Keratinocyte (primary cell): ENCODE measurements at regions not wholly inside any gene's neighbourhood (a gene's known extent, or its start where the extent isn't known, plus 50 kb on each side); places are given as distances from the start of the nearest gene placed in this dataset.

ENCODE experiments used
- DNase-seq: peaks from one replicate; pipeline ENCODE4 v3.0.0-alpha.2; 2011; ENCODE audit warnings: low read depth, missing footprints, low spot score
- FAIRE-seq: peaks from 2 replicates; lab custom pipeline; 2011; peaks lifted over from hg19 to GRCh38; lab: Jason Lieb, UNC
- H2AFZ ChIP-seq: 2 replicates; pipeline ENCODE4 v1.6.0; 2012; ENCODE audit warnings: low read length, control low read depth, inconsistent platforms; ENCODE audit not compliant: control insufficient read depth
- H3K27ac ChIP-seq: 2 replicates; pipeline ENCODE4 v1.5.1; 2011; ENCODE audit warnings: low read length; ENCODE audit not compliant: control insufficient read depth, insufficient read depth
- H3K27me3 ChIP-seq: 3 replicates; pipeline ENCODE4 v1.6.0; 2011; ENCODE audit warnings: low read length; ENCODE audit not compliant: control insufficient read depth, insufficient read depth; ENCODE audit errors: extremely low read depth
- H3K36me3 ChIP-seq, 2 experiments: 2 replicates in 1 of 2; 3 replicates in 1 of 2; pipeline ENCODE4 v1.5.1; 2011; ENCODE audit warnings: low read length in 2 of 2, mild to moderate bottlenecking in 1 of 2; ENCODE audit not compliant: control insufficient read depth in 2 of 2, insufficient read depth in 2 of 2; ENCODE audit errors: extremely low read depth in 1 of 2
- H3K4me1 ChIP-seq: 3 replicates; pipeline ENCODE4 v1.5.1; 2011; ENCODE audit warnings: low read length; ENCODE audit not compliant: control insufficient read depth, insufficient read depth; ENCODE audit errors: extremely low read depth
- H3K4me2 ChIP-seq: 3 replicates; pipeline ENCODE4 v1.6.0; 2011; ENCODE audit warnings: low read depth, low read length; ENCODE audit not compliant: control insufficient read depth, insufficient read depth; ENCODE audit errors: extremely low read depth
- H3K4me3 ChIP-seq, 3 experiments: fragments of 200-600 bp in 1 of 3; sonication (generic) in 1 of 3; 2 replicates in 2 of 3; 3 replicates in 1 of 3; pipeline ENCODE4 v1.5.1; 2011 to 2016; ENCODE audit warnings: low read length in 3 of 3, mild to moderate bottlenecking in 3 of 3, control low read depth in 2 of 3, inconsistent platforms in 1 of 3, low read depth in 1 of 3, mixed read lengths in 1 of 3, mixed run types in 1 of 3, moderate library complexity in 1 of 3; ENCODE audit not compliant: control insufficient read depth in 2 of 3, insufficient read depth in 2 of 3; ENCODE audit errors: extremely low read depth in 1 of 3
- H3K79me2 ChIP-seq: 2 replicates; pipeline ENCODE4 v1.6.0; 2012; ENCODE audit warnings: low read length; ENCODE audit not compliant: control insufficient read depth, insufficient read depth
- H3K9ac ChIP-seq: 3 replicates; pipeline ENCODE4 v1.6.0; 2011; ENCODE audit warnings: low read length; ENCODE audit not compliant: control insufficient read depth, insufficient read depth; ENCODE audit errors: extremely low read depth
- H3K9me1 ChIP-seq: 3 replicates; pipeline ENCODE4 v1.6.0; 2011; ENCODE audit warnings: low read length; ENCODE audit not compliant: control insufficient read depth, insufficient read depth; ENCODE audit errors: extremely low read depth
- H3K9me3 ChIP-seq: 2 replicates; pipeline ENCODE4 v1.5.1; 2012; ENCODE audit warnings: low read depth, low read length; ENCODE audit not compliant: control insufficient read depth
- H4K20me1 ChIP-seq: 3 replicates; pipeline ENCODE4 v1.6.0; 2011; ENCODE audit warnings: low read length; ENCODE audit not compliant: control insufficient read depth, insufficient read depth; ENCODE audit errors: extremely low read depth
- EZH2 ChIP-seq: IDR thresholded peaks from one replicate; pipeline ENCODE4 v1.6.1; 2012; ENCODE audit warnings: inconsistent platforms, mild to moderate bottlenecking, low read length, moderate library complexity
- dilution Hi-C: fragments of 300-500 bp; cut with MboI; formaldehyde crosslinking; loops from one replicate; pipeline ENCODE4 v1.7.0; 2020; ENCODE audit warnings: low sequenced_read_pairs; ENCODE audit not compliant: extremely low pct_ligation_motif_present
- TF ChIP-seq, protein P1 (sequence below), 3 experiments: IDR thresholded peaks in 1 of 3; conservative IDR thresholded peaks in 1 of 3; optimal IDR thresholded peaks in 1 of 3; 2 replicates in 2 of 3; 3 replicates in 1 of 3; pipeline versions ENCODE3 to v1.5.1; 2011; ENCODE audit warnings: low read length in 3 of 3, mild to moderate bottlenecking in 3 of 3, moderate library complexity in 2 of 3, control low read depth in 1 of 3, inconsistent platforms in 1 of 3; ENCODE audit not compliant: insufficient read depth in 2 of 3; ENCODE audit errors: extremely low read depth in 1 of 3

DNA sequence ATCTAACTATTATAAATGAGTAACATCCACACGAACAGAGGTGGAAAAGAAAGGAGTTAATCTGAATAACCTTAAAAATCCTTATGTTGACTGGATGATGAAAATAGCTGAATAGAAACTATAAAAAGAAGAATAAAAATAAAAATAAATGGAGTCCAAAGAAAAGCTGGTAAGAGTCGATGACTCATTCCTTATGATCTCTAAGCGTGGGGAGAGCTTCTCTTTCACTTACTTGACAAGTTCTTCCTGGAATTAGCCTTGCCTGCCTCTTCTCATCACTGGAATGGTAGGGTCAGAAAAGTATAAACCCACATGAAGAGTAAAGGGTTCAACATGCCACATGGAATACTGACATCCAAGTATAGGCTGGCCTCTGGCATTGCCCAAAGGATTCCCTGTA is 477.0 kb upstream of the RGMB start:
- Histone ChIP-seq H3K9ac (no peak overlapping the region), H3K79me2 (no peaks in the 10 kb centered on the region), H3K4me2 (no peak overlapping the region), H3K27ac (no peak overlapping the region), H3K27me3 (no peaks in the 10 kb centered on the region), H3K9me1 (no peaks in the 10 kb centered on the region), H3K36me3 (no peaks in the 10 kb centered on the region), H3K4me1 (peaks cover 4% of the 10 kb centered on the region), H2AFZ (no peak overlapping the region), H3K4me3 (no peak overlapping the region), H3K9me3 (no peaks in the 10 kb centered on the region), H4K20me1 (no peaks in the 10 kb centered on the region)
- TF ChIP-seq, protein P1, sequence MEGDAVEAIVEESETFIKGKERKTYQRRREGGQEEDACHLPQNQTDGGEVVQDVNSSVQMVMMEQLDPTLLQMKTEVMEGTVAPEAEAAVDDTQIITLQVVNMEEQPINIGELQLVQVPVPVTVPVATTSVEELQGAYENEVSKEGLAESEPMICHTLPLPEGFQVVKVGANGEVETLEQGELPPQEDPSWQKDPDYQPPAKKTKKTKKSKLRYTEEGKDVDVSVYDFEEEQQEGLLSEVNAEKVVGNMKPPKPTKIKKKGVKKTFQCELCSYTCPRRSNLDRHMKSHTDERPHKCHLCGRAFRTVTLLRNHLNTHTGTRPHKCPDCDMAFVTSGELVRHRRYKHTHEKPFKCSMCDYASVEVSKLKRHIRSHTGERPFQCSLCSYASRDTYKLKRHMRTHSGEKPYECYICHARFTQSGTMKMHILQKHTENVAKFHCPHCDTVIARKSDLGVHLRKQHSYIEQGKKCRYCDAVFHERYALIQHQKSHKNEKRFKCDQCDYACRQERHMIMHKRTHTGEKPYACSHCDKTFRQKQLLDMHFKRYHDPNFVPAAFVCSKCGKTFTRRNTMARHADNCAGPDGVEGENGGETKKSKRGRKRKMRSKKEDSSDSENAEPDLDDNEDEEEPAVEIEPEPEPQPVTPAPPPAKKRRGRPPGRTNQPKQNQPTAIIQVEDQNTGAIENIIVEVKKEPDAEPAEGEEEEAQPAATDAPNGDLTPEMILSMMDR (optimal IDR thresholded peaks at IDR 0.05 in 1 of 3, IDR thresholded peaks at IDR 0.05 in 1 of 3, conservative IDR thresholded peaks at IDR 0.05 in 1 of 3; ENCODE audit: extremely low read depth in 1 of 3, insufficient read depth in 2 of 3, low read length in 3 of 3): no peak
- no peak for TF ChIP-seq EZH2
- DNase-seq: no peak
- dilution Hi-C loops: no loop called here
- FAIRE-seq: no peak

DNA sequence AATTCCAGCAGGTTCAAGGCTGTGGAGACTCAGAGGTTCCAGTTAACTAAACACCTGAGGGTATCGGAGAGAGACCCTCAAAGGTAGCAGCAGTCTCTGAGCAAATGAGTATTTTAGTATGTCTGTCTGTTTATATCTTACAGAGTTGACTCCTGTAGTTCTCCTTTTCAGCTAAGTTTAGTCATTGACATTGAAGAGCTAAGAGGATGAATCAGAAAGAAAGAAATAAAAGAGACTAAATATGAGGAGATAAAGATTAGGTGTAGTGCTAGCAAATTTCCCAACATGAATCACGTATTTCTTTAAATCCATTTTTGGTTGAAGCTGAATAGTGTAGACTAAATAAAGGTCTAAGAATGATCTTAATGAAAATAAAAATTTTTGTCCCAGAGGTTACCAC is 474.0 kb upstream of the RGMB start:
- DNase-seq (no peak), FAIRE-seq (no peak)
- H4K20me1 ChIP-seq: no peaks in the 10 kb centered on the region
- no peaks in the 10 kb centered on the region for H3K9me1 ChIP-seq
- H3K4me1 ChIP-seq: peaks cover 4% of the 10 kb centered on the region
- no peaks in the 10 kb centered on the region for H3K9me3 ChIP-seq
- no peak overlapping the region for H3K9ac ChIP-seq
- H3K79me2 ChIP-seq: no peaks in the 10 kb centered on the region
- no peak overlapping the region for H3K27ac ChIP-seq
- no peak overlapping the region for H2AFZ ChIP-seq
- H3K4me2 ChIP-seq: no peak overlapping the region
- H3K27me3 ChIP-seq: no peaks in the 10 kb centered on the region
- no peak overlapping the region for H3K4me3 ChIP-seq
- H3K36me3 ChIP-seq: no peaks in the 10 kb centered on the region
- dilution Hi-C loops: no loop called here
- TF ChIP-seq, protein P1 (optimal IDR thresholded peaks at IDR 0.05 in 1 of 3, IDR thresholded peaks at IDR 0.05 in 1 of 3, conservative IDR thresholded peaks at IDR 0.05 in 1 of 3; ENCODE audit: extremely low read depth in 1 of 3, insufficient read depth in 2 of 3, low read length in 3 of 3): no peak
- no peak for TF ChIP-seq EZH2
